ENCODE measurements at regions not wholly inside any gene's neighbourhood (a gene's known extent, or its start where the extent isn't known, plus 50 kb on each side); places are given as distances from the start of the nearest gene placed in this dataset.

- no CpG with 5 or more reads among the region's 2 CpGs for WGBS (ENCODE audit: extremely low coverage, insufficient read length, low lambda C conversion rate)
- no peaks in the 10 kb centered on the region for H3K79me2 ChIP-seq (ENCODE audit: insufficient read depth, low read length)
- no peak overlapping the region for H4K91ac ChIP-seq (ENCODE audit: insufficient read length, low read depth, low read length)
- no peak overlapping the region for H3K56ac ChIP-seq (ENCODE audit: insufficient read length, low read depth, low read length)
- H3K9me3 ChIP-seq (ENCODE audit: control insufficient read depth, low read depth, low read length) = no peaks in the 10 kb centered on the region
- no peak for TF ChIP-seq CTCF (conservative IDR thresholded peaks at IDR 0.05)
- H3K4ac ChIP-seq (ENCODE audit: low read depth, low read length) = no peak overlapping the region
- Mint-ChIP-seq H3K27me3 (ENCODE audit: low read depth) (no peaks in the 10 kb centered on the region), H3K4me1 (peaks cover 4 to 8% of the 10 kb centered on the region in 2 experiments; a peak in 3 of 4 replicates), H3K9me3 (no peaks in the 10 kb centered on the region; a peak in 1 of 5 replicates), H3K36me3 (ENCODE audit: insufficient read depth in 1 of 3, low read depth in 3 of 3) (peaks cover 0 to under 1% (median 0%) of the 10 kb centered on the region in 3 experiments; a peak in 1 of 7 replicates), H3K27ac (peak overlapping the region in 1 of 3 experiments; percentile 46; a peak in 1 of 7 replicates), H3K4me3 (no peak overlapping the region)
- no peak overlapping the region for H2BK20ac ChIP-seq (ENCODE audit: low read depth, low read length, poor library complexity, severe bottlenecking)
- H2BK5ac ChIP-seq (ENCODE audit: insufficient read length, low read length) = no peak overlapping the region
- no peak overlapping the region for H2AFZ ChIP-seq (ENCODE audit: low read length)
- H2BK15ac ChIP-seq (ENCODE audit: low read depth, low read length) = no peak overlapping the region
- H3T11ph ChIP-seq (ENCODE audit: low read length) = no peak overlapping the region
- no peaks in the 10 kb centered on the region for H3K4me1 ChIP-seq (ENCODE audit: insufficient read depth, low read length)
- H3K27ac ChIP-seq (ENCODE audit: insufficient read length, low read depth, low read length) = no peak overlapping the region
- H2BK12ac ChIP-seq (ENCODE audit: insufficient read length, low read depth, low read length) = no peak overlapping the region
- no peaks in the 10 kb centered on the region for H3K79me1 ChIP-seq (ENCODE audit: insufficient read depth, low read depth, low read length, poor library complexity, severe bottlenecking)
- no peak for DNase-seq
- no peak overlapping the region for H3K9ac ChIP-seq (ENCODE audit: extremely low read depth, insufficient read length, low read length)
- H3K4me2 ChIP-seq (ENCODE audit: insufficient read depth, insufficient read length, low read length) = no peak overlapping the region
- H3K27me3 ChIP-seq (ENCODE audit: insufficient read depth, low read length) = no peaks in the 10 kb centered on the region
- H3K14ac ChIP-seq (ENCODE audit: insufficient read depth, low read length) = no peak overlapping the region
- H4K5ac ChIP-seq (ENCODE audit: insufficient read length, low read depth, low read length) = no peak overlapping the region
- H4K20me1 ChIP-seq (ENCODE audit: control insufficient read depth, insufficient read depth, insufficient read length) = no peaks in the 10 kb centered on the region
- H4K8ac ChIP-seq (replicated peaks; ENCODE audit: insufficient read length, low read depth, low read length) = no peak overlapping the region
- H2BK120ac ChIP-seq (ENCODE audit: low read depth, low read length, poor library complexity, severe bottlenecking) = no peak overlapping the region
- no peaks in the 10 kb centered on the region for H3K23me2 ChIP-seq (ENCODE audit: insufficient read length, low read depth, low read length, poor library complexity, severe bottlenecking)
- H3K23ac ChIP-seq (ENCODE audit: insufficient read length, low read depth, low read length) = no peak overlapping the region
- no peak overlapping the region for H3K18ac ChIP-seq (ENCODE audit: insufficient read length, low read depth, low read length)
- no peak overlapping the region for H2AK5ac ChIP-seq (ENCODE audit: insufficient read length, low read length)
Measured at GRCh38 chr4:143083756-143084472, 100.8 kb upstream of the USP38 start.

Measured in H9 (cell line).